ENCODE measurements at regions not wholly inside any gene's neighbourhood (a gene's known extent, or its start where the extent isn't known, plus 50 kb on each side); places are given as distances from the start of the nearest gene placed in this dataset.

DNA sequence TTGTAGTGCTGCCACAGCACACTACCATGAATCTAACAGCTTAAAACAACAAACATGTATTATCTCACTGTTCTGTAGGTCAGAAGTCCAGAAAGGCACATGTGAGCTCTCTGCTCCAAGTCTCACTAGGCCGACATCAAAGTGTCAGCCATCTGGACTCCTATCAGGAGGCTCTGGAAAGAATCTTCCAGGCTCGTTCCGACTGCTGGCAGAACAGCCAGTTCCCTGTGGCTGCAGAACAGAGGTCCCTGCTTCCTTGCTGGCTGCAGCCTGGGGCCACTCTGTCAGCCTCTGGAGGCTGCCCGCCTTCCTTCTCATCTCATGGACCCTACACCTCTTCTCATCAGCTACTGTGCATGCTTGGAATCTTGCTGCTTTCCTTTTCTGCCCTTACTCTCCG, 168.9 kb downstream of the CBLN1 start:
- Mint-ChIP-seq H3K36me3 (no peaks in the 10 kb centered on the region), H3K9me3 (no peaks in the 10 kb centered on the region)

DNA sequence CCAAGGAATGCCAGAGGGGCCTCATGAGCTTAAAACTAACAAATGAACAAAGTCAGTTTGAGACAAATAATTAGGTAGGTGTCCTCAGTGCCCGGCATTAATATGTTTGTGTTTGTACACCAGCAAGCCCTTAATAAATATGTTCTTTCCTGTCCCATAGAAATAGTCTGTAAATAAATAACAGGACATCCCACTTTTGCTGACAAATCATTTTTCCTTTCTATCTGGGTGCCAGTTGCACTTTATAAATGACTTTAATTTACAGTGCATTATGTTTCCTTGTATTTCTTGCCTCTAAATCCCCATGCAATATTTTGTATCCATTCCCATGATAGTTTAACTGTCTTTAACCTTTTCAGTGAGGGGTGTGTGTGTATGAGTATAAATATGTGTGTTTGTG, 170.3 kb downstream of the CBLN1 start:
- Mint-ChIP-seq H3K4me1 (ENCODE audit: unreplicated experiment) (no peaks in the 10 kb centered on the region), H3K4me3 (no peak overlapping the region), H3K27me3 (peaks cover 29% of the 10 kb centered on the region), H3K27ac (no peak overlapping the region), H3K36me3 (no peaks in the 10 kb centered on the region), H3K9me3 (no peaks in the 10 kb centered on the region)
- TF ChIP-seq, protein P1, sequence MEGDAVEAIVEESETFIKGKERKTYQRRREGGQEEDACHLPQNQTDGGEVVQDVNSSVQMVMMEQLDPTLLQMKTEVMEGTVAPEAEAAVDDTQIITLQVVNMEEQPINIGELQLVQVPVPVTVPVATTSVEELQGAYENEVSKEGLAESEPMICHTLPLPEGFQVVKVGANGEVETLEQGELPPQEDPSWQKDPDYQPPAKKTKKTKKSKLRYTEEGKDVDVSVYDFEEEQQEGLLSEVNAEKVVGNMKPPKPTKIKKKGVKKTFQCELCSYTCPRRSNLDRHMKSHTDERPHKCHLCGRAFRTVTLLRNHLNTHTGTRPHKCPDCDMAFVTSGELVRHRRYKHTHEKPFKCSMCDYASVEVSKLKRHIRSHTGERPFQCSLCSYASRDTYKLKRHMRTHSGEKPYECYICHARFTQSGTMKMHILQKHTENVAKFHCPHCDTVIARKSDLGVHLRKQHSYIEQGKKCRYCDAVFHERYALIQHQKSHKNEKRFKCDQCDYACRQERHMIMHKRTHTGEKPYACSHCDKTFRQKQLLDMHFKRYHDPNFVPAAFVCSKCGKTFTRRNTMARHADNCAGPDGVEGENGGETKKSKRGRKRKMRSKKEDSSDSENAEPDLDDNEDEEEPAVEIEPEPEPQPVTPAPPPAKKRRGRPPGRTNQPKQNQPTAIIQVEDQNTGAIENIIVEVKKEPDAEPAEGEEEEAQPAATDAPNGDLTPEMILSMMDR (conservative IDR thresholded peaks at IDR 0.05): no peak
- no peak for DNase-seq (ENCODE audit: extremely low spot score, unreplicated experiment)

More for the DNA sequence above, 168.9 kb downstream of the CBLN1 start:
- no peak overlapping the region for H3K4me3 Mint-ChIP-seq
- no peak overlapping the region for H3K27ac Mint-ChIP-seq
- TF ChIP-seq, protein P1 (conservative IDR thresholded peaks at IDR 0.05): no peak
- no peak for DNase-seq (ENCODE audit: extremely low spot score, unreplicated experiment)
- H3K4me1 Mint-ChIP-seq (ENCODE audit: unreplicated experiment): no peaks in the 10 kb centered on the region
- peaks cover 32% of the 10 kb centered on the region for H3K27me3 Mint-ChIP-seq

DNA sequence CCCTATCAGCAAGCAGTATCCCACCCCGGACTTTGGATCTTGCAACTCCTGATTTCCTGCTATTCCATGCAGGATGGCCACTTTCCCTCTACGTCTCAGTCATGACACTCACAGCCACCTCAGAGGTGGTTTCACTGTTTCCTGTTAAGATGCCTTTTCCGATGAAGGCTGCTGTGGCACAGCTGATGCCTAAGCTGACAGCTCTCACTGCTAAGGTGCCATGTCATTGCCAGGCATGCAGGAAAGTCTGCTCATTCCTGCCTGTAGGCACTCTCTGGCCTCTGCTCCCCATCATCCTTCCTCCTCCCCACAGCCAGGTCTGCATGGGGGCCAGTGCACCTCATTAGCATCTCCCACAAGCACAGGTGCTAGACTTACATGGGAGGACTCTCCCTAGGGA, 173.0 kb downstream of the CBLN1 start:
- no peak for DNase-seq (ENCODE audit: extremely low spot score, unreplicated experiment)
- Mint-ChIP-seq H3K36me3 (no peaks in the 10 kb centered on the region), H3K27me3 (peaks cover 18% of the 10 kb centered on the region), H3K4me1 (ENCODE audit: unreplicated experiment) (no peaks in the 10 kb centered on the region), H3K4me3 (no peak overlapping the region), H3K27ac (no peak overlapping the region), H3K9me3 (no peaks in the 10 kb centered on the region)
- TF ChIP-seq, protein P1 (conservative IDR thresholded peaks at IDR 0.05): no peak

DNA sequence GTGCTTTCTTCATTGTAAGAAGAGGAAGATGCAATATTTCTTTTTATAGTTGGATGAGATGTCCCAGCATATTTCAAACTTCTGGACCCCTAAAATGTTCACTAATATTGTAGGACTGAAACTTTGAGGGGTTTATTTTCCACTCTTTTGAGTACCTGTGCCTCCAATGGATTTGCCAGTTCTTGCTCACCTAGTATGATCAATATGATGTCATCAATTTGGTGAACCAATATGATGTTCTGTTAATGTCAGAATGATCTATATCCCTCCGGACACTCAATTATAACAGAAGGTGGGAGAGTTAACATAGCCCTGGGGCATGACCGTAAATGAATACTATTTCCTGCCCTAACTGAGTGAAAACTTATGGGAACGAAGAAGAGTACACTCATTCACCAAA, 178.3 kb downstream of the CBLN1 start:
- TF ChIP-seq, protein P1 (conservative IDR thresholded peaks at IDR 0.05): no peak
- no peak overlapping the region for H3K27ac Mint-ChIP-seq
- H3K9me3 Mint-ChIP-seq: no peaks in the 10 kb centered on the region
- H3K27me3 Mint-ChIP-seq: no peaks in the 10 kb centered on the region
- H3K36me3 Mint-ChIP-seq: no peaks in the 10 kb centered on the region
- no peaks in the 10 kb centered on the region for H3K4me1 Mint-ChIP-seq (ENCODE audit: unreplicated experiment)
- no peak for DNase-seq (ENCODE audit: extremely low spot score, unreplicated experiment)
- H3K4me3 Mint-ChIP-seq: no peak overlapping the region

DNA sequence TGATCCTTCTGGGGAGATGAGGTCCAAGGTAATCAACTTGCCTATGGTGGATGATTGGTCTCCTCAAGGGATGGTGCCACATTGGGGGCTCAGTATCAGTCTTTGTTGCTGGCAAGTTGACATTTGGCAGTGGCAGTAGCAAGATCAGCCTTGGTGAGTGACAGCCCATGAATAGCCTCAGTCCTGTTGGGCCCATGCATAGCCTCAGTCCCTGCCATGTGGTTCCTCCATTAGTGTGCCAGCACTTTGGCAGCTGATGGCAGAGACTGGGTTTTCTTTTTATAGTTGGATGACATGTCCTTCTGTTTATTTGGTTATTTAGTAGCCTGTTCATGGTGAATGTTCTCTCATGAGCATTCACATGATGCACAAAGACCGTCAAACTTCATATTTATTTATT, 179.6 kb downstream of the CBLN1 start:
- DNase-seq (ENCODE audit: extremely low spot score, unreplicated experiment): no peak
- Mint-ChIP-seq H3K9me3 (no peaks in the 10 kb centered on the region), H3K27ac (no peak overlapping the region), H3K4me3 (no peak overlapping the region), H3K4me1 (ENCODE audit: unreplicated experiment) (no peaks in the 10 kb centered on the region), H3K36me3 (no peaks in the 10 kb centered on the region), H3K27me3 (peaks cover 4% of the 10 kb centered on the region)
- TF ChIP-seq, protein P1 (conservative IDR thresholded peaks at IDR 0.05): no peak

DNA sequence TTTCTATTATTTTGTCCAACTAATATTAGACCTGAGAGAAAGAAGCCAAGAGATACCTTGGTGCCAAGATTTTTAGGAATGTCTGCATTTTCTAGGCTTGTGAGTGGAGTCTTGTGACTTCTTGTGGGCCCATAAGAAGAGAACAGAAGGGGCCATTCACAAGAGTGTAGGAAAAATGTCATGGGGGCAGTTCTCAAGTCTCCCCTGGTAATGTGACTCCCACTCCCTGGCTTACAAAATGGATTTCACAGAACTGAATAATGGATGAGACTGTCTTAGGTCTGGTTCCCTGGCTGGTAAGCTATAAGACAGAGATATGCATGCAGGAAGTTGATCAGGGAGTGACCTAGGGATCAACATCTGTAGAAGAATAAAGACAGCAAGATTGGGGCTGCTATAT, 181.3 kb downstream of the CBLN1 start:
- H3K27ac Mint-ChIP-seq: no peak overlapping the region
- no peak for DNase-seq (ENCODE audit: extremely low spot score, unreplicated experiment)
- H3K27me3 Mint-ChIP-seq: peaks cover 12% of the 10 kb centered on the region
- no peaks in the 10 kb centered on the region for H3K36me3 Mint-ChIP-seq
- no peaks in the 10 kb centered on the region for H3K9me3 Mint-ChIP-seq
- H3K4me1 Mint-ChIP-seq (ENCODE audit: unreplicated experiment): no peaks in the 10 kb centered on the region
- H3K4me3 Mint-ChIP-seq: no peak overlapping the region
- TF ChIP-seq, protein P1 (conservative IDR thresholded peaks at IDR 0.05): no peak

Measured in type B pancreatic cell (in vitro differentiated cells).